ENCODE measurements at regions not wholly inside any gene's neighbourhood (a gene's known extent, or its start where the extent isn't known, plus 50 kb on each side); places are given as distances from the start of the nearest gene placed in this dataset.

DNA sequence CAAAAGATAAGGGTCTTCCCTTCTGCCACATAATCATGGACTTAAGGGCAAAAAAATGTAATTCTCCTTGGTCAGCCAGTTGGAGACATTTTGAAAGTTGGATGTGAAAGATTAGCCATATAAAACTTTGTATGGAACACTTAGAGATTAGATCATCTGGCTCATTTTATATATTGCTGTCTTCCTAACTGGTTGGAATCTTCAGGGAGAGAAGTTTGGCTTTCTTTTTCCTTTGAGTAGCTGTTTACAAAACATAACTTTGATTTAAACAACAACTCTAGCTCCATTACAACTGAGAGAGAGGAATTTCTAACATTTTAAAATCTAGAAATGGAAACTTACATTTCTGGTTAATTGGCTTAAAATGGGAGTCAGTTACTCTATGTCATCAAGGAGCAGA lies 132.7 kb downstream of the RDH14 start:
- ChIA-PET POLR2A (no interaction called here), SMC1A (ENCODE audit: uncharacterized antibody, unreplicated experiment) (no interaction called here), CTCF (interaction anchor here (0.8 kb wide), 1 partner anchor 9 kb away, joined by 4 read pairs; no protein-coding TSS in a partner anchor), RAD21 (ENCODE audit: unreplicated experiment) (no interaction called here)
- H3K27me3 ChIP-seq (replicated peaks in 1 of 2; ENCODE audit: control insufficient read depth in 2 of 2, insufficient read depth in 2 of 2, low read length in 1 of 2) = no peaks in the 10 kb centered on the region; a peak in 1 of 4 replicates
- no peaks in the 10 kb centered on the region for H3K79me2 ChIP-seq (ENCODE audit: control insufficient read depth, insufficient read depth, low read length)
- H3K9ac ChIP-seq (ENCODE audit: control insufficient read depth, insufficient read depth, low read length) = no peak overlapping the region
- intact Hi-C loops (cut with micrococcal nuclease; ENCODE audit: unreplicated experiment) (no loop called here), in situ Hi-C loops (cut with MboI) (no loop called here)
- no peak overlapping the region for H3K4me3 ChIP-seq
- TF ChIP-seq, protein P1, sequence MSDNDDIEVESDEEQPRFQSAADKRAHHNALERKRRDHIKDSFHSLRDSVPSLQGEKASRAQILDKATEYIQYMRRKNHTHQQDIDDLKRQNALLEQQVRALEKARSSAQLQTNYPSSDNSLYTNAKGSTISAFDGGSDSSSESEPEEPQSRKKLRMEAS (IDR thresholded peaks at IDR 0.05; ENCODE audit: low read depth, low read length) = no peak
- no peak for TF ChIP-seq RAD51 (IDR thresholded peaks at IDR 0.05)
- no peak for TF ChIP-seq CEBPB (IDR thresholded peaks at IDR 0.05; ENCODE audit: borderline replicate concordance in 1 of 2, low read depth in 2 of 2, low read length in 2 of 2)
- TF ChIP-seq FOXK2 (IDR thresholded peaks at IDR 0.05) = no peak
- no peak for TF ChIP-seq IKZF2 (IDR thresholded peaks at IDR 0.05)
- no peak for TF ChIP-seq POLR2AphosphoS2 (IDR thresholded peaks at IDR 0.05; ENCODE audit: low read depth, low read length)
- no peak for TF ChIP-seq GABPA (IDR thresholded peaks at IDR 0.05; ENCODE audit: low read depth)
- TF ChIP-seq ZNF384 (IDR thresholded peaks at IDR 0.05; ENCODE audit: borderline replicate concordance, low read depth, low read length) = no peak
- TF ChIP-seq, protein P2, sequence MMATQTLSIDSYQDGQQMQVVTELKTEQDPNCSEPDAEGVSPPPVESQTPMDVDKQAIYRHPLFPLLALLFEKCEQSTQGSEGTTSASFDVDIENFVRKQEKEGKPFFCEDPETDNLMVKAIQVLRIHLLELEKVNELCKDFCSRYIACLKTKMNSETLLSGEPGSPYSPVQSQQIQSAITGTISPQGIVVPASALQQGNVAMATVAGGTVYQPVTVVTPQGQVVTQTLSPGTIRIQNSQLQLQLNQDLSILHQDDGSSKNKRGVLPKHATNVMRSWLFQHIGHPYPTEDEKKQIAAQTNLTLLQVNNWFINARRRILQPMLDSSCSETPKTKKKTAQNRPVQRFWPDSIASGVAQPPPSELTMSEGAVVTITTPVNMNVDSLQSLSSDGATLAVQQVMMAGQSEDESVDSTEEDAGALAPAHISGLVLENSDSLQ (IDR thresholded peaks at IDR 0.05) = no peak
- no peak for TF ChIP-seq BMI1 (IDR thresholded peaks at IDR 0.05; ENCODE audit: borderline replicate concordance)
- no peak for TF ChIP-seq MTA3 (IDR thresholded peaks at IDR 0.05; ENCODE audit: borderline replicate concordance, low read length)
- TF ChIP-seq RCOR1 (conservative IDR thresholded peaks at IDR 0.05; ENCODE audit: low read depth, low read length) = no peak
- no peak for TF ChIP-seq RUNX3 (IDR thresholded peaks at IDR 0.05; ENCODE audit: low read length)
- TF ChIP-seq, protein P3, sequence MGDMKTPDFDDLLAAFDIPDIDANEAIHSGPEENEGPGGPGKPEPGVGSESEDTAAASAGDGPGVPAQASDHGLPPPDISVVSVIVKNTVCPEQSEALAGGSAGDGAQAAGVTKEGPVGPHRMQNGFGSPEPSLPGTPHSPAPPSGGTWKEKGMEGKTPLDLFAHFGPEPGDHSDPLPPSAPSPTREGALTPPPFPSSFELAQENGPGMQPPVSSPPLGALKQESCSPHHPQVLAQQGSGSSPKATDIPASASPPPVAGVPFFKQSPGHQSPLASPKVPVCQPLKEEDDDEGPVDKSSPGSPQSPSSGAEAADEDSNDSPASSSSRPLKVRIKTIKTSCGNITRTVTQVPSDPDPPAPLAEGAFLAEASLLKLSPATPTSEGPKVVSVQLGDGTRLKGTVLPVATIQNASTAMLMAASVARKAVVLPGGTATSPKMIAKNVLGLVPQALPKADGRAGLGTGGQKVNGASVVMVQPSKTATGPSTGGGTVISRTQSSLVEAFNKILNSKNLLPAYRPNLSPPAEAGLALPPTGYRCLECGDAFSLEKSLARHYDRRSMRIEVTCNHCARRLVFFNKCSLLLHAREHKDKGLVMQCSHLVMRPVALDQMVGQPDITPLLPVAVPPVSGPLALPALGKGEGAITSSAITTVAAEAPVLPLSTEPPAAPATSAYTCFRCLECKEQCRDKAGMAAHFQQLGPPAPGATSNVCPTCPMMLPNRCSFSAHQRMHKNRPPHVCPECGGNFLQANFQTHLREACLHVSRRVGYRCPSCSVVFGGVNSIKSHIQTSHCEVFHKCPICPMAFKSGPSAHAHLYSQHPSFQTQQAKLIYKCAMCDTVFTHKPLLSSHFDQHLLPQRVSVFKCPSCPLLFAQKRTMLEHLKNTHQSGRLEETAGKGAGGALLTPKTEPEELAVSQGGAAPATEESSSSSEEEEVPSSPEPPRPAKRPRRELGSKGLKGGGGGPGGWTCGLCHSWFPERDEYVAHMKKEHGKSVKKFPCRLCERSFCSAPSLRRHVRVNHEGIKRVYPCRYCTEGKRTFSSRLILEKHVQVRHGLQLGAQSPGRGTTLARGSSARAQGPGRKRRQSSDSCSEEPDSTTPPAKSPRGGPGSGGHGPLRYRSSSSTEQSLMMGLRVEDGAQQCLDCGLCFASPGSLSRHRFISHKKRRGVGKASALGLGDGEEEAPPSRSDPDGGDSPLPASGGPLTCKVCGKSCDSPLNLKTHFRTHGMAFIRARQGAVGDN (IDR thresholded peaks at IDR 0.05) = no peak
- no peak for TF ChIP-seq NR2F1 (conservative IDR thresholded peaks at IDR 0.05)
- TF ChIP-seq KLF5 (IDR thresholded peaks at IDR 0.05; ENCODE audit: partially characterized antibody) = no peak
- TF ChIP-seq, protein P4, sequence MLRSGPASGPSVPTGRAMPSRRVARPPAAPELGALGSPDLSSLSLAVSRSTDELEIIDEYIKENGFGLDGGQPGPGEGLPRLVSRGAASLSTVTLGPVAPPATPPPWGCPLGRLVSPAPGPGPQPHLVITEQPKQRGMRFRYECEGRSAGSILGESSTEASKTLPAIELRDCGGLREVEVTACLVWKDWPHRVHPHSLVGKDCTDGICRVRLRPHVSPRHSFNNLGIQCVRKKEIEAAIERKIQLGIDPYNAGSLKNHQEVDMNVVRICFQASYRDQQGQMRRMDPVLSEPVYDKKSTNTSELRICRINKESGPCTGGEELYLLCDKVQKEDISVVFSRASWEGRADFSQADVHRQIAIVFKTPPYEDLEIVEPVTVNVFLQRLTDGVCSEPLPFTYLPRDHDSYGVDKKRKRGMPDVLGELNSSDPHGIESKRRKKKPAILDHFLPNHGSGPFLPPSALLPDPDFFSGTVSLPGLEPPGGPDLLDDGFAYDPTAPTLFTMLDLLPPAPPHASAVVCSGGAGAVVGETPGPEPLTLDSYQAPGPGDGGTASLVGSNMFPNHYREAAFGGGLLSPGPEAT (IDR thresholded peaks at IDR 0.05; ENCODE audit: low read depth) = no peak
- no peak for TF ChIP-seq SUPT20H (IDR thresholded peaks at IDR 0.05; ENCODE audit: borderline replicate concordance, control insufficient read depth, low read depth, low read length)
- TF ChIP-seq HCFC1 (IDR thresholded peaks at IDR 0.05; ENCODE audit: low read length) = no peak
- H4K20me1 ChIP-seq (ENCODE audit: control insufficient read depth, insufficient read depth) = no peaks in the 10 kb centered on the region
- no peak for DNase-seq (ENCODE audit: low read depth, low spot score)
- H3K4me1 ChIP-seq (ENCODE audit: control insufficient read depth, insufficient read depth, low read length) = no peaks in the 10 kb centered on the region
- no peak overlapping the region for H3K4me2 ChIP-seq (ENCODE audit: control insufficient read depth, insufficient read depth)
- H2AFZ ChIP-seq (ENCODE audit: control insufficient read depth, low read depth, low read length) = no peak overlapping the region
- no peaks in the 10 kb centered on the region for H3K9me3 ChIP-seq (replicated peaks; ENCODE audit: control insufficient read depth, insufficient read depth, low read length)
- no TSS peak for BruUV-seq (replicated peaks)
- H3K27ac ChIP-seq (ENCODE audit: control insufficient read depth, insufficient read depth) = no peak overlapping the region
- no peak for ATAC-seq
- H3K36me3 ChIP-seq (ENCODE audit: control insufficient read depth in 2 of 2, insufficient read depth in 2 of 2, low read length in 1 of 2) = no peaks in the 10 kb centered on the region
- FAIRE-seq = no peak
